K562 (cell line): ENCODE measurements at regions not wholly inside any gene's neighbourhood (a gene's known extent, or its start where the extent isn't known, plus 50 kb on each side); places are given as distances from the start of the nearest gene placed in this dataset.

Source experiments
- ATAC-seq: fragments of 200-7000 bp; cut with Tn5 transposase; 3 replicates; pipeline ENCODE4 v1.9.1; 2020; ENCODE audit warnings: moderate library complexity
- BruUV-seq: library from RNA; stranded (reverse); fragments of 400-500 nt; replicated peaks from 2 replicates; lab custom pipeline; 2021; lab: Mats Ljungman, UMichigan
- CTCF ChIA-PET: fragments of 300-600 bp; formaldehyde crosslinking; extraction: SDS; loops from one replicate; lab custom pipeline; 2021; ENCODE audit warnings: low intra/inter-chr PET ratio; lab: Yijun Ruan, JAX
- POLR2A ChIA-PET: fragments of 300-600, 350-650 bp; sonication (Branson Sonifier 250); formaldehyde crosslinking; extraction: SDS; loops from one replicate; lab custom pipeline; 2021; ENCODE audit warnings: antibody characterized with exemption, inconsistent platforms; lab: Yijun Ruan, JAX
- DNase-seq, 4 experiments: peaks; one replicate each; pipeline versions ENCODE4 v3.0.0 to v3.0.0-alpha.2; 2011 to 2018; ENCODE audit warnings: low spot score in 3 of 4, mixed read lengths in 3 of 4; ENCODE audit errors: extremely low read depth in 1 of 4
- FAIRE-seq: peaks from 2 replicates; lab custom pipeline; 2011; peaks lifted over from hg19 to GRCh38; lab: Jason Lieb, UNC
- H2AFZ ChIP-seq: 2 replicates; pipeline ENCODE4 v1.6.0; 2011; ENCODE audit warnings: low read depth, low read length, control low read depth, inconsistent platforms
- H3K27ac ChIP-seq: fragments of 200-600 bp; 3 replicates; pipeline ENCODE4 v1.8.0; 2011; ENCODE audit warnings: low read depth, mild to moderate bottlenecking, control low read depth, inconsistent platforms, low read length, moderate library complexity, mixed read lengths; ENCODE audit errors: extremely low read depth
- H3K27me3 ChIP-seq, 2 experiments: fragments of 300-600 bp in 1 of 2; 2 replicates in 1 of 2; 3 replicates in 1 of 2; pipeline versions ENCODE4 v1.6.0 to v1.8.0; 2011; ENCODE audit warnings: inconsistent platforms in 2 of 2, low read length in 2 of 2, mild to moderate bottlenecking in 1 of 2, mixed read lengths in 1 of 2, moderate library complexity in 1 of 2; ENCODE audit not compliant: control insufficient read depth in 2 of 2, insufficient read depth in 2 of 2
- H3K36me3 ChIP-seq: fragments of 300-600 bp; 3 replicates; pipeline ENCODE4 v1.8.0; 2011; ENCODE audit warnings: mild to moderate bottlenecking, low read length, inconsistent platforms; ENCODE audit not compliant: control insufficient read depth, insufficient read depth
- H3K4me1 ChIP-seq, 2 experiments: fragments of 200-600 bp in 1 of 2; replicated peaks in 1 of 2; 2 replicates in 1 of 2; 3 replicates in 1 of 2; pipeline versions ENCODE4 v1.5.1 to v1.8.0; 2011; ENCODE audit warnings: inconsistent platforms in 2 of 2, low read length in 2 of 2, mild to moderate bottlenecking in 1 of 2, mixed read lengths in 1 of 2, moderate library complexity in 1 of 2; ENCODE audit not compliant: control insufficient read depth in 2 of 2, insufficient read depth in 2 of 2
- H3K4me2 ChIP-seq: 2 replicates; pipeline ENCODE4 v1.6.1; 2011; ENCODE audit warnings: low read length, control low read depth, inconsistent platforms, mixed read lengths; ENCODE audit not compliant: insufficient read depth
- H3K4me3 ChIP-seq: fragments of 200-600 bp; sonication (generic), shearing (Covaris generic); 2 replicates; pipeline ENCODE4 v1.5.1; 2016; ENCODE audit warnings: control low read depth, inconsistent platforms
- H3K79me2 ChIP-seq: fragments of 200-600 bp; 3 replicates; pipeline ENCODE4 v1.8.0; 2011; ENCODE audit warnings: low read length, inconsistent platforms; ENCODE audit not compliant: control insufficient read depth, insufficient read depth
- H3K9ac ChIP-seq, 2 experiments: 2 replicates each; pipeline versions ENCODE4 v1.6.0 to v1.6.1; 2011; ENCODE audit warnings: low read depth in 2 of 2, low read length in 2 of 2, control low read depth in 1 of 2, inconsistent platforms in 1 of 2, mild to moderate bottlenecking in 1 of 2, mixed read lengths in 1 of 2; ENCODE audit not compliant: insufficient read depth in 1 of 2
- H3K9me1 ChIP-seq: one replicate; pipeline ENCODE4 v1.6.0; 2011; ENCODE audit warnings: inconsistent platforms, mild to moderate bottlenecking, low read length, moderate library complexity; ENCODE audit not compliant: control insufficient read depth, insufficient read depth
- H3K9me3 ChIP-seq: replicated peaks from 2 replicates; pipeline ENCODE4 v1.5.1; 2011; ENCODE audit warnings: low read depth, low read length, inconsistent platforms; ENCODE audit not compliant: control insufficient read depth, insufficient read depth
- H4K20me1 ChIP-seq: replicated peaks from 2 replicates; pipeline ENCODE4 v1.6.1; 2011; ENCODE audit warnings: low read length, inconsistent platforms, mixed read lengths; ENCODE audit not compliant: control insufficient read depth, insufficient read depth
- ARID2 ChIP-seq: fragments of 450-650 bp; IDR thresholded peaks from 2 replicates; pipeline ENCODE4 v1.6.1; 2017; ENCODE audit warnings: antibody characterized with exemption, mild to moderate bottlenecking
- MEF2A ChIP-seq: IDR thresholded peaks from 2 replicates; pipeline ENCODE4 v1.6.1; 2011; ENCODE audit warnings: low read depth, mild to moderate bottlenecking, low read length, moderate library complexity; ENCODE audit not compliant: control insufficient read depth
- NRF1 ChIP-seq, 2 experiments: fragments of 450-650 bp; IDR thresholded peaks in 1 of 2; conservative IDR thresholded peaks in 1 of 2; 2 replicates each; pipeline ENCODE4 v1.6.1; 2014; ENCODE audit warnings: mild to moderate bottlenecking in 2 of 2
- OTX1 ChIP-seq: fragments of 450-650 bp; formaldehyde crosslinking; IDR thresholded peaks from 2 replicates; pipeline ENCODE4 v1.4.0; 2022; ENCODE audit warnings: mild to moderate bottlenecking
- PHB ChIP-seq: fragments of 250-450 bp; sonication (Bioruptor Pico); IDR thresholded peaks from 2 replicates; pipeline ENCODE4 v1.5.0; 2021
- RFX1 ChIP-seq: fragments of 450-650 bp; IDR thresholded peaks from 2 replicates; pipeline ENCODE4 v1.6.1; 2016; ENCODE audit warnings: mild to moderate bottlenecking, moderate library complexity
- SMARCA4 ChIP-seq: fragments of 450-650 bp; IDR thresholded peaks from 2 replicates; pipeline ENCODE4 v1.6.1; 2016
- TAF1 ChIP-seq: IDR thresholded peaks from 2 replicates; pipeline ENCODE4 v1.6.1; 2011; ENCODE audit warnings: mild to moderate bottlenecking, low read length, moderate library complexity; ENCODE audit not compliant: insufficient read depth, control insufficient read depth, severe bottlenecking; ENCODE audit errors: extremely low read depth
- ZNF140 ChIP-seq: fragments of 250-450 bp; sonication (Bioruptor Pico); IDR thresholded peaks from 2 replicates; pipeline ENCODE4 v1.8.0; 2021; ENCODE audit warnings: moderate library complexity, mild to moderate bottlenecking, inconsistent platforms
- ZNF165 ChIP-seq: fragments of 250-450 bp; sonication (Bioruptor Pico); IDR thresholded peaks from 2 replicates; pipeline ENCODE4 v1.4.0; 2020; ENCODE audit warnings: borderline replicate concordance
- ZNF584 ChIP-seq: fragments of 200-800 bp; sonication (Bioruptor generic); IDR thresholded peaks from 2 replicates; pipeline ENCODE4 v1.6.1; 2016; ENCODE audit warnings: low read depth, mild to moderate bottlenecking, missing genetic modification characterization, missing compliant biosample characterization
- ZNF766 ChIP-seq: fragments of 200-800 bp; sonication (Bioruptor generic); conservative IDR thresholded peaks from 2 replicates; pipeline ENCODE4 v1.6.1; 2016; ENCODE audit warnings: missing genetic modification characterization, missing compliant biosample characterization
- WGBS: fragments of 100-300 bp; shearing (Covaris generic); methylation state at CpG from one replicate; pipeline ENCODE4 v1.1.6; 2016; ENCODE audit warnings: low coverage, mixed read lengths; ENCODE audit not compliant: insufficient coverage; ENCODE audit errors: missing lambda C conversion rate; 5-methylcytosine and 5-hydroxymethylcytosine counted together
- in situ Hi-C: fragments of 300-500 bp; cut with MboI; formaldehyde crosslinking; loops from 4 replicates; pipeline ENCODE4 v1.15.0; 2018; ENCODE audit warnings: inconsistent platforms, mixed read lengths
- intact Hi-C: fragments of 100-400 bp; cut with micrococcal nuclease; formaldehyde crosslinking; loops from 2 replicates; pipeline ENCODE4 v1.14.2; 2022

DNA sequence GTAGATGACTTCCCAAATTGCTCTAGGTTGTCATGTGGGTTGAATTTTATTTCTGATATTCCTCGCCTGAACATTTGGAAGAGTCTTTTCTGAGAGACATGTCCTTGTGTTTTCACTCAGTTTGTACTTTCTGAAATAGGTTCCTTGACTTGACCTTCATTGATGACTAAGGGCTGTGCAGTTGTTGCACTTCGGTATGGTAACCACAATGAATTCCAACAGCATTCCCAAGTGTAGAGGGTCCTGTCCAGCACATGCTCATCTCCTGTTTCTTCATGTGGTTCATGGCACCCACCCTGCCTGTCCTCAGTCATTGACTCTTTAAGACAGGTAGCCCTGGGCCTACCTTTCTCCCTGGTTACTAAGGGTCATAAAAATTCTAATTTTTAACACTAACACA lies 527.8 kb downstream of the MTRR start:
- Histone ChIP-seq H3K27ac (no peak overlapping the region), H3K9me1 (no peaks in the 10 kb centered on the region), H3K9me3 (no peaks in the 10 kb centered on the region; the same call in 1 of the 2 replicates), H3K9ac (no peak overlapping the region), H4K20me1 (no peaks in the 10 kb centered on the region), H3K27me3 (no peaks in the 10 kb centered on the region), H3K4me1 (no peaks in the 10 kb centered on the region), H3K4me2 (no peak overlapping the region), H3K4me3 (no peak overlapping the region), H3K79me2 (no peaks in the 10 kb centered on the region), H3K36me3 (no peaks in the 10 kb centered on the region), H2AFZ (no peak overlapping the region)
- ATAC-seq (no peak), DNase-seq (no peak), FAIRE-seq (no peak)
- in situ Hi-C loops (no loop called here), intact Hi-C loops (no loop called here)
- ChIA-PET POLR2A (no interaction called here), CTCF (no interaction called here)
- BruUV-seq: no TSS peak
- no peak for TF ChIP-seq ZNF140 (CRISPR knock-in tag)
- TF ChIP-seq ZNF766 (CRISPR knock-in tag): no peak
- TF ChIP-seq ZNF584 (CRISPR knock-in tag): no peak
- TF ChIP-seq RFX1: no peak
- TF ChIP-seq OTX1 (CRISPR knock-in tag): no peak
- TF ChIP-seq NRF1 (conservative IDR thresholded peaks at IDR 0.05 in 1 of 2, IDR thresholded peaks at IDR 0.05 in 1 of 2): no peak
- TF ChIP-seq SMARCA4: no peak
- TF ChIP-seq TAF1: no peak
- no peak for TF ChIP-seq ZNF165 (CRISPR knock-in tag)
- TF ChIP-seq PHB: no peak
- TF ChIP-seq ARID2: no peak
- no peak for TF ChIP-seq MEF2A
- 0% methylated on average over 2 of the region's 2 CpGs for WGBS
